ENCODE measurements at regions not wholly inside any gene's neighbourhood (a gene's known extent, or its start where the extent isn't known, plus 50 kb on each side); places are given as distances from the start of the nearest gene placed in this dataset.
"Not testable (repeated sequence)": the region's sequence is repeated elsewhere in the genome, so short reads cannot be mapped to it uniquely, and the experiment has no call there.

DNA sequence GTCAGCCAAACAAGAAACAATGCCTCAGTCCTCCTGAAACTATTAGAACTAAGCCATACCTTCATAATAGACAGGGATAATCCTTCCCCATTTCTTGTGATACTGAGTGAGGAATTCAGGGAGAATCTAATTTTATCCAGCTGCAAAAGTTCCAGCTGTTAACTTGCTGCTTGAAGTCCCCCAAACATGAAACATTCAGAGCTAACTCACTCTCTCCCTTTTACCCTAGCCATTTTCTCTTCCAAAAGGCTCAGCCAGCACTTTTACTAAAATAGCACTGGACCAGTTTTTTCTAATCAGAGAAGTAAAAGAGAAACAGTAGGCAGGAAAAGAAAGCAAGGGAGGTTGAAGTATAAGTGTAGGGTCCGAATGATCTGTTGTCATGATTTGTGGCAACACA lies 268.1 kb downstream of the TAFA4 start:
- Histone ChIP-seq H3K4me3 (ENCODE audit: low read depth, low read length, poor library complexity, severe bottlenecking) (no peak overlapping the region), H3K9me3 (ENCODE audit: low read length) (no peaks in the 10 kb centered on the region), H3K4me1 (ENCODE audit: insufficient read depth, low read length, poor library complexity, severe bottlenecking) (no peaks in the 10 kb centered on the region), H2AFZ (ENCODE audit: low read length) (no peak overlapping the region), H3K4me2 (ENCODE audit: low read length) (no peak overlapping the region), H3K27ac (ENCODE audit: low read depth, low read length, poor library complexity, severe bottlenecking) (no peak overlapping the region), H3K79me2 (ENCODE audit: insufficient read depth, low read depth, low read length) (no peaks in the 10 kb centered on the region), H4K20me1 (ENCODE audit: insufficient read depth, low read length) (no peaks in the 10 kb centered on the region), H3K36me3 (ENCODE audit: insufficient read depth, low read length) (no peaks in the 10 kb centered on the region), H3K9me2 (ENCODE audit: insufficient read depth, low read length) (no peaks in the 10 kb centered on the region)
- intact Hi-C loops (cut with micrococcal nuclease; ENCODE audit: unreplicated experiment), result no loop called here
- no peak for DNase-seq (ENCODE audit: low spot score)
- TF ChIP-seq EZH2phosphoT487 (IDR thresholded peaks at IDR 0.05; ENCODE audit: borderline replicate concordance, low read depth, low read length), result no peak
- no peak for TF ChIP-seq CTCF (conservative IDR thresholded peaks at IDR 0.05; ENCODE audit: low read length)
- ChIA-PET POLR2A (interaction anchor here (0.6 kb wide), 1 partner anchor 1309 kb away, joined by 3 read pairs; no protein-coding TSS in a partner anchor), CTCF (ENCODE audit: unreplicated experiment) (no interaction called here)
- no TSS peak for BruUV-seq (replicated peaks)

DNA sequence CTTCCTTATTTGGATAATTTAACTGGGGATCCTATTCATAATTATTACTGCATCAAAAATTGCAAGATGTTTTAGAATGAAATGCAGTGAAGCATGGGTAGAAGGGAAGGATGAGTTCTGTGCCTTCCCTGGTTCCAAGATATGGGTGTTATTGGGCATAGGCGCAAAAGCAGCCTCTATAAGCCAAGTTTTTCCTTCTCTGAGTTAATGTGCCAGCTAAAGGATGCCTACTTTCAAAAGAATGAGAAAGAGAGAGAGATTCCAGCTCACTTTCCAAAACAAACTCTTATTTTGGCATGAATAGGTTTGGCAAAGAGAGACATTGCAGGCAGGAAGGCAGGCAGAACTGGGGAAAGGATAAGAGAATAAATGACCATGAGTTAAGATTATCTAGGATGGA lies 270.2 kb downstream of the TAFA4 start:
- TF ChIP-seq EZH2phosphoT487 (IDR thresholded peaks at IDR 0.05; ENCODE audit: borderline replicate concordance, low read depth, low read length) (no peak), CTCF (conservative IDR thresholded peaks at IDR 0.05; ENCODE audit: low read length) (no peak)
- no peaks in the 10 kb centered on the region for H3K9me2 ChIP-seq (ENCODE audit: insufficient read depth, low read length)
- H3K4me3 ChIP-seq (ENCODE audit: low read depth, low read length, poor library complexity, severe bottlenecking), result no peak overlapping the region
- no peaks in the 10 kb centered on the region for H3K36me3 ChIP-seq (ENCODE audit: insufficient read depth, low read length)
- intact Hi-C loops (cut with micrococcal nuclease; ENCODE audit: unreplicated experiment), result no loop called here
- no peak for DNase-seq (ENCODE audit: low spot score)
- CTCF ChIA-PET (ENCODE audit: unreplicated experiment), result no interaction called here
- no peaks in the 10 kb centered on the region for H3K4me1 ChIP-seq (ENCODE audit: insufficient read depth, low read length, poor library complexity, severe bottlenecking)
- POLR2A ChIA-PET, result interaction anchor here (0.7 kb wide), 1 partner anchor 15 kb away, joined by 4 read pairs; no protein-coding TSS in a partner anchor
- H4K20me1 ChIP-seq (ENCODE audit: insufficient read depth, low read length), result no peaks in the 10 kb centered on the region
- no peaks in the 10 kb centered on the region for H3K79me2 ChIP-seq (ENCODE audit: insufficient read depth, low read depth, low read length)
- BruUV-seq (replicated peaks), result no TSS peak
- H2AFZ ChIP-seq (ENCODE audit: low read length), result no peak overlapping the region
- H3K27ac ChIP-seq (ENCODE audit: low read depth, low read length, poor library complexity, severe bottlenecking), result no peak overlapping the region
- H3K9me3 ChIP-seq (ENCODE audit: low read length), result no peaks in the 10 kb centered on the region
- H3K4me2 ChIP-seq (ENCODE audit: low read length), result no peak overlapping the region

DNA sequence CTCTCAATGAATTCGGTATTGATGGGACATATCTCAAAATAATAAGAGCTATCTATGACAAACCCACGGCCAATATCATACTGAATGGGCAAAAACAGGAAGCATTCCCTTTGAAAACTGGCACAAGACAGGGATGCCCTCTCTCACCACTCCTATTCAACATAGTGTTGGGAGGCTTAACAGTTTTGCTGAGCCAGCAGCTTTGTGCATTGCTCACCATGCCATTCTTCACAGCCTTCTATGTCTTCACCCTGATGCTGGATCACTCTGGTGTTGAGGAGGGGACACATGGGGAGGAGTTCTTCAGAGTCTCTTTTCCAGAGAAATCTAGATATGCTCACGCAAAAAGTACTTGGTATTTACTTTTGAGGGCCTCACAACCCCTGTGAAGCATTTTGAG lies 281.7 kb downstream of the TAFA4 start:
- H3K36me3 ChIP-seq (ENCODE audit: insufficient read depth, low read length); H3K4me2 ChIP-seq (ENCODE audit: low read length); H3K79me2 ChIP-seq (ENCODE audit: insufficient read depth, low read depth, low read length); H4K20me1 ChIP-seq (ENCODE audit: insufficient read depth, low read length); H3K9me2 ChIP-seq (ENCODE audit: insufficient read depth, low read length); H3K4me3 ChIP-seq (ENCODE audit: low read depth, low read length, poor library complexity, severe bottlenecking); H3K9me3 ChIP-seq (ENCODE audit: low read length); H3K27ac ChIP-seq (ENCODE audit: low read depth, low read length, poor library complexity, severe bottlenecking); DNase-seq (ENCODE audit: low spot score); BruUV-seq (replicated peaks); H3K4me1 ChIP-seq (ENCODE audit: insufficient read depth, low read length, poor library complexity, severe bottlenecking); POLR2A ChIA-PET; CTCF ChIA-PET (ENCODE audit: unreplicated experiment); intact Hi-C loops (cut with micrococcal nuclease; ENCODE audit: unreplicated experiment); H2AFZ ChIP-seq (ENCODE audit: low read length): not testable (repeated sequence)
